NCI-H1105 treated with DMSO at 0.1 percent for 48 hours (cell line): ENCODE measurements at regions not wholly inside any gene's neighbourhood (a gene's known extent, or its start where the extent isn't known, plus 50 kb on each side); places are given as distances from the start of the nearest gene placed in this dataset.
"Not testable (repeated sequence)": the region's sequence is repeated elsewhere in the genome, so short reads cannot be mapped to it uniquely, and the experiment has no call there.

Experiments
- DNase-seq: peaks from one replicate; lab custom pipeline; 2025; lab: John Stamatoyannopoulos, UW

GRCh38 chr1:190679044-190679443 is 201.4 kb upstream of the BRINP3 start:
- no peak for DNase-seq

GRCh38 chr1:190679454-190679853 is 201.8 kb upstream of the BRINP3 start:
- peak; percentile 3 for DNase-seq

- no peak for DNase-seq
These were observed 202.3 kb upstream of the BRINP3 start for GRCh38 chr1:190679983-190680382.

- DNase-seq, result no peak
These were observed 208.0 kb upstream of the BRINP3 start for GRCh38 chr1:190685676-190686075.

- no peak for DNase-seq
These were observed 210.4 kb upstream of the BRINP3 start for GRCh38 chr1:190688096-190688495.

DNA sequence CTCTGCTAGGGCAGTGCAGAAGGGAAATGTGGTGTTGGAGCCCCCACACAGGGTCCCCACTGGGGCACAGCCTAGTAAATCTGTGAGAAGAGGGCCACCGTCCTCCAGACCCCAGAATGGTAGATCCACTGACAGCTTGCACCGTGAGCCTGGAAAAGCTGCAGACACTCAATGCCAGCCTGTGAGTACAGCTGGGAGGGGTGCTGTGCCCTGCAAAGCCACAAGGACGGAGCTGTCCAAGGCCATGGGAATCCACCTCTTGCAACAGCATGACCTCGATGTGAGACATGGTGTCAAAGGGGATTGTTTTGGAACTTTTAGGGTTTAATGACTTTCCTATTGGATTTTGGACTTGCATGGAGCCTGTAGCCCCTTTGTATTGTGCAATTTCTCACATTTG is 220.8 kb upstream of the BRINP3 start:
- not testable (repeated sequence) for DNase-seq

DNA sequence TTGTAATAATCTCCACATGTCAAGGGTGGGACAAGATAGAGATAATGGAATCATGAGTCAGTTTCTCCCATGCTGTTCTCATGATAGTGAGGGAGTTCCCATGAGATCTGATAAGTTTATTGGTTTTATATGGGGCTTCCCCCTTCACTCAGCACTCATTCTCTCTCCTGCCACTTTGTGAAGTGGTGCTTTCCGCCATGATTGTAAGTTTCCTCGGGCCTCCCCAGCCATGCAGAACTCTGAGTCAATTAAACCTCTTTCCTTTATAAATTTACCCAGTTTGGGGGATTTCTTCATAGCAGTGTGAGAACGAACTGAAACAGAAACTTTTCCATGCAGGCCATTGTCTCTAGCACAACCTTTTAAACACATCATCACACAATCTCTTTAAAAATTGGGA is 221.5 kb upstream of the BRINP3 start:
- DNase-seq, result no peak

GRCh38 chr1:190708418-190709057 is 230.9 kb upstream of the BRINP3 start:
- no peak for DNase-seq

DNA sequence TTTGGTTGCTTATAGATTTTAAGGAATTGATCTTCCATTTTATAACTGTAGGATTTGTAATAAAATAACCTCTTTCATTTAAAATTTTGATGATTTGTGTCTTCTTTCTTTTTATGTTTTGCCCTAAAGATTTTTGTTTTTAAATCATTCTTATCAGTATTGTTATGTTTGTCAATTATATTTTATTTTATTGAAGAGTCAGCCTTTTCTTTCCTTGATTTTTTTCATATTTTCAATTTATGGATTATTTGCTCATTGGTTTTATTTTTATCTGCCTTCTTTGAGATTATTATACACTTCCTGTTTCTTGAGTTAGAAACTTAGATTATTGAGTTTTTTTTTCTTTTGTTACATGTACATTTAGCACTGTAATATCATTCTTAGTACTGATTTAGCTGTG is 233.4 kb upstream of the BRINP3 start:
- DNase-seq, result no peak

DNA sequence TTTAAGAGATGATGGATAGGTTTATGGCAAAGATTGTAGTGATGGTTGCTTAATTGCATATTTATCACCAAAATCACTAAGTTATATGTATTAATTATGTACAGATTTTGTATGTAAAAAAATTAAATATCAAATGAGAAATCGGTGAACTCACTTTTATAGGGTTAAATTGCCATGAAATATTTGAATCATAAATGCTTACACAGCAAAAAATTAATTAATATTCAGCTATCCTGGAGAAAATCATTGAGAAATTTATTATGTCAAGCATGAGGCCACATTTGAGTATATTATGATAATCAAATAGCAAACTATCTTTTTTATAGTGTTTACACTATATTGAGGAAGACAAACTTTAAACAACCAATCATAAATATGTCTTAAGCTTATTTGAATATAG is 239.4 kb upstream of the BRINP3 start:
- DNase-seq, result no peak

DNA sequence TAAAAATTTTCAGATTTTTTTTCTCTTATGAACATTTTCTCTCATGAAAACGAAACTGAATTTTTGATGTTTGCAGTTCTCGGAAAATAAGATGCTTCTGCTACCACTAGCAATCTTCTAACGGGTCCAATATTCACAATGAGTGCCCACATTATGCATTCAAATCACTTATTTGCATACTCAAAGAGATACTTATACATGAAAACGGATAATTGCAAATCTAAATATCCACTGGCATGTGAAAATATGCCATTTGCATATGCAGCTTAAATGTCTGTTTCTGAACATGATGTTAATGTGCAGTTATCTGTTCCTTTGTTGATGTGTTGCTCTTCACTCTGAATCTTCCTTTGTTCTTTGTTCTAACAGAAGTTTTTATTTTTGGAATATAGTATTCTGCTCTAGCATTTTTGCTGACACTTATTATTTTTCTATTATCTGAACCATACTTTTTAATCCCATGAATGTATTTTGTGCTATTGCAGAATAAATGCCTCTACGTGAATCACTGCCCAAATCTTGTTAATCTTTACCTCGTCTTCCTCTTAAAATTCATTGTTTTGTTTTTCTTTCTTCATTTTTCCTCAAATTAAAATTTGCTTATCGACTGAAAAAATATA is 259.4 kb upstream of the BRINP3 start:
- DNase-seq, result no peak

DNA sequence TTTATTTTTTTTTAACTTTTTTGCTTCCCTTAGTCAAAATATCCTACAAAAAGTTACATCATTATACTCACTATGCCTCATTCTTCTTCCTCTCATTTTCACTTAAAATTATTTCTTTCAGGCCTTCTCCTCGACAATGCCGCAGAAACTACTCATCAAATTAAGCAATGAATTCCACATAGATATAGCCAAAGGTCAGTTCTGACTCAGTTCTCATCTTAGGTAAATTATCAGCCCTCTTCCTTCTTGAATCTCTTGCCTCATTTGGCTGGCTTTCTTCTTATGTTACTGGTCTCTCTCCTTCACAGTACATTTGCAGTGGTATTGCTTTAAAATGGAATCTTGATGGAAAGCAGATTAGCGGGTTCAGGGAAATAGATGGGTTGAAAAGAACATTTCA is 260.7 kb upstream of the BRINP3 start:
- DNase-seq, result no peak

DNA sequence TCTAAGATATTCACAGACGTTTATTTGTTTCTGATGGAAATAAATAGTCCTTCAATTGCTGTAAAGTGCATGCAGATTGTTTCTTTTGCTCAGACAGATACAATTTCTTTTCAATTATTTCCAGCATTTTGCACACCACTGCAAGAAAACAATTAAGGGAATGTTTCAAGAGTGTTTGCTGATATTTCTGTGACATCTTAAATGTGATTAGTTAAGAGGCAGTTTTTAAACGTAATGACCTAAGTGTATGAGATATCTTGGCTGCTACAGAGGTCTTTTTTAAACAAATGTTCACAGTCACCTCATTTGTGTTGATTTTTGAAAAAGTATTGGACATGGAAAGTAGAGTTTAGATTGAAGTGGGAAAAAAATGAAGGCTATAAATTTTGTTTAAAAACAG is 262.3 kb upstream of the BRINP3 start:
- DNase-seq, result peak; percentile 13

DNA sequence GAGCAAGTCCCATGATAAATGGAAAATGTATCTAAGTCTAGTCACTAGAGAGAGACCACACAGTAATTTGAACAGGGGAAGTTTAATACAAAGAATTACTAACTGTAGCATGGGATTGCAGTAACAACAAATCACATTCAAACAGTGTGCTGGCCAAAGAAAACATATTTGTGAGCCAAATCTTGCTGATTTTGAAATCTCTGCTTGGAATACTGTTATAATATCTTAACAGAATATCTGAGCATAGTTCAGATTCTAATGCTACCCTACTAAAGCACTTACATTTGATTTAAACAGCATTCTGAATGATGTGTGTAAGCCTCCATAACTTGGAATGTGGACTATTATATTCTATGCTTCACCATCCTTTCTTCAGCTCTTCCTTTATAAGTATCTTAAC is 270.0 kb upstream of the BRINP3 start:
- no peak for DNase-seq

- no peak for DNase-seq
These were observed 274.5 kb upstream of the BRINP3 start for GRCh38 chr1:190752131-190752530.

DNA sequence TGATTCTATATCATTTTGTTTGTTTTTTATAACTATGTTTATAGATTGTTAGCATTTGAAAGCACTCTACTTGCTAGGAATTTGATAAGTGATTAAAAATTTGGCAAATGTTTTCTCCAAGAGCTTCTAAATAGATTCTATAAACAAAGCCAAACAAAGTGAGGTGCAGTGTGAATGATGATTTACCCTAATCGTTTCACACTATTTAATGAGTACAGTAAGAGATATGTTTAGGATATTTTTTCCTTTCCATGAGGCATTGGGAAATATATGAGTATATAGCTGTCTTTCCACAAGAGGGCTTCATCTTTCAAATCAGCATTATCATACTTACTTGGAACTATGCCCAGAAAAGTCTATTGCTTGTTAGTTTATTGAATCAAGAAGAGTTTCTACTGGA is 277.0 kb upstream of the BRINP3 start:
- DNase-seq, result peak; percentile 100

- no peak for DNase-seq
These were observed 282.1 kb upstream of the BRINP3 start for GRCh38 chr1:190759807-190760206.

GRCh38 chr1:190762325-190762724 is 284.7 kb upstream of the BRINP3 start:
- DNase-seq, result no peak

- no peak for DNase-seq
These were observed 315.2 kb upstream of the BRINP3 start for GRCh38 chr1:190792873-190793272.

DNA sequence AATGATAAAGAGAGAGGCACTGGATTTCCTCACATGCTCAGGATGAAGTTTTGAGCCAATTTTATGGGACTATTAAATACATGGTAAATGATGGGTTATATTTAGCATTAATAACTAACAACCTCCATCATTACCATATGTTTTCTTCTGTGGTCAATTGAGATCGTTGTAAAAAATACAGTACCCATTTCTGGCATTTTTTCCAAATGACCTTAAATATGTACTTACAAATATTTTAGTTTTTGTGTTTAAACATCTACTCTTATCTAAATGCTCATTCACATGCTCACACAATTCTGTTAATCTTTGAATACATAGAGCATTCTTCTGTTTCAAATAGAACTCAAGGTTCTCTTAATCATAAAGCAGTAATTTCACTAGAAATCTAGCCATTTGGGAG is 330.0 kb upstream of the BRINP3 start:
- no peak for DNase-seq

- DNase-seq, result no peak
These were observed 330.4 kb upstream of the BRINP3 start for GRCh38 chr1:190808035-190808434.

DNA sequence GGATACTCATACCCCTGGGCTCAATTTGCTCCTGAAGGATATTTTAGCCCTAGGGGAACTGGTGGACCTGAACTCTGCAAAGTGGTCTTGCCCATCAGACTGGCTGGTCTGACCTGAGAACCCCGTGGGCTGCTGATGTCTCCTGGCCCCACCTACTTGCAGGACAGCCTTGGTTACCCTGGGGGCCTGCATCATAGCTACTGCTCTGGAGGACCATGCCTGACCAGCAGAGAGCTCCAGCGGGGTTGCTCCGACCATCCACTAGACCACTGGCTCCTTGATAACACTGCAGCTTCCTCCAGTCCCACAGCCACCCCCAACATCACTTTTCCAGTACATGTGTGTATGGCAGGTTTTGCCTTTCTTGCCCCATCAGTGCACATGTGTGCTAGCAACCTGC is 331.6 kb upstream of the BRINP3 start:
- no peak for DNase-seq

GRCh38 chr1:190812996-190813395 is 335.3 kb upstream of the BRINP3 start:
- DNase-seq, result no peak

DNA sequence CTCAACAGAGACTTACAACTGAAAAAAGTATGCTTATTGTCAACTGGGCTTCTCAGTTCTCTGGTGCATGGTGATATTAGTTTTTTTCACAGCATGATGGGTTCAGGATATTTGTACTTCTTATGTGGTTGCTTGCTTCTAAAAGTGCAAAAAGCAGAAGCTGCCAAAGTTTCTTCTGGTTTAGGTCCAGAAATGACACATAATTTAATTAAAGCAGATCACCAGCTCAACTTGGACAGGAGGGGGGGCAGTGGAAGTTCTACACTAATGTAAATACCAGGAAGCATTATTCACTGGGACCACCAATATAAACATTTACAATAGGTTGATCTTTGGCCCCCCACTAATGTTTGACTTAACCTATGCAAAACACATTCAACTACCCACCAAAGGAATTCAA is 354.8 kb upstream of the BRINP3 start:
- DNase-seq, result no peak
